ENCODE measurements at regions not wholly inside any gene's neighbourhood (a gene's known extent, or its start where the extent isn't known, plus 50 kb on each side); places are given as distances from the start of the nearest gene placed in this dataset.
"Not testable (repeated sequence)": the region's sequence is repeated elsewhere in the genome, so short reads cannot be mapped to it uniquely, and the experiment has no call there.

DNA sequence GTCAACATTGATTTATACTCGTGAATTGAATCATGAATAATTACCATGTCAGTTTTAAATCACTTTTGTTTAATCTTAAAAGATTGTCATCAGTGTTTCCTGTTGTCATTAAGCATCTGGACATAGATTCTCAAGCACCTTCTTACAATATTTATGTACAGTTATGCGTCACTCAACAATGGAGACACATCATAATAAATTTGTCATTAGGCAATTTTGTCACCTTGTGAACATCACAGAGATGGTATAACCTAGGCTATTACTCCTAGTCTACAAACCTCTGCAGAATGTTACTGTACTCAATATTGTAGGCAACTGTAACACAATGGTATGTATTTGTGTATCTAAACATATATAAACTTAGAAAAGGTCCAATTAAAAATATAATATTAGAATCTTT is 2130.9 kb upstream of the PCDH20 start:
- DNase-seq (ENCODE audit: low spot score): no peak

DNA sequence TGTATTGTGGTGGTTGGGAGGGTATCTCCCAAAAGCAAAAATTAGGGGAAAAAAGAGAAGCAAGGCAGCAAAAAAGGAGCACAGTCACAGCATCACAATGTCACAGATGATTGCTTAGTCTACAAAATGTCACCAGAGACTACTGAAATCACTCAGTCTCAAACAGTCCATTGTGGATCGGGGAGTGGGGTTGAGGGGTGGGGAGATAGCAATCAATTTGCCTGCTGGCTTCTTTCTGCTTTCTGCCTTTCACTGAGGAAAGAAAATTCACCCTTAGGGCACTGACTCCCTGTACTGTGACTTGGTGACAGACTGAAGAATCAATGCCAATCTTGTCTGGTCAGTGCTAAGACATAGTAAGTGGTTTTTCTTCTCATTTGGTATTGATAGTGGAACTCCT is 2127.1 kb upstream of the PCDH20 start:
- no peak for DNase-seq (ENCODE audit: low spot score)

DNA sequence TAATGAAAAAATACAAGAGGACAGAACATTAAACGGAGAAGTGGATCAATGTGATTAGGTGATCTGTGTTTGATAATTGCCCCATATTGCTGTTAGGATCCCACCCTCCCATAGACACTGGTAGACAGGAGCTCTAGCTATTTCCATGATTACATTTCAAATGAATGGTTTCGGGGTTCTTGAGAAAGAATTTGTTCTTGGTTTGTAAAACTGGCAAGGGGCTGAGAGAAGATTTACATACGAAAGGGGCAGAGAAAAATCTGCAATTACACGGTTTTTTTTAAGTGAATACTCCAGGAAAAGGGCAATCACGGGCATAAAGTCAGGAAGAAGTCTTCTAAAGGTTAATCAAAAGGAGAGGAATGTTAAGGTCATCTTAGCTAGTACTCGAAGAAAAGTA is 2125.7 kb upstream of the PCDH20 start:
- DNase-seq (ENCODE audit: low spot score): no peak

DNA sequence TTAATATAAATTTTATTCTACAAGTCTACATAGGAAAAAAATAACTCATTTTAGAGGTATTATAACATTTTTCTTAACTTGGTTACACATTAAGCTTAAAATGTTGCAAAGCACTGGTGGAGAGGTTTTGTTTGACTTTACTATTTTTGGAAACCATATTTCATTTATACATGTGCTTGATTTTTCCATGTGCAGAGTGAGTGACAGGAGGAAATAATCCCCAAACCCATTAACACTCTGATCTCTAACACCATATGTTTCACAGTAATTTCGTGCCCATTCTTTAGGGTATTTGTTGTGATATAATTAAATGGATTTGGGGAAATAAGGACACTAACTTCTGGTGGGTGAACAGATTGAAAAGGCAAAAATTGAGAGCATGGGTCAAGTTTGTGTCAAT is 2124.4 kb upstream of the PCDH20 start:
- DNase-seq (ENCODE audit: low spot score): no peak

DNA sequence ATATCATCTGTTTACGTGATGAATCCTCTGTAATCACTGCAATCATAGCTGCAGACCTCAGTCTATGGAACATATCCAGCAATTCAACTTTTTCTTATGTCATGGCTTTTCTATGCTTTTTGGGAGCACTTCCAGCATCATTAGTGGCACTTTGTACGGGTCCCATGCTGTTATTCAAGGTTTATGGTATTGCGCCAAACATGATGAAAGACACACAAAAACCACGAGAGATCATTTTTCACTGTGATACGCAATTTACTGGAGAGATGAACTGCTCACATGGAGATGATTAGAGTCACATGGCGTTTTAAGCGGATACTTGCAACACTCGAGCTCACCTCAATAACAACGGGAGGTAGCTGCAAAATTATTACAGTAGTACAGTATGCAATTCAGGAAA is 2101.7 kb upstream of the PCDH20 start:
- no peak for DNase-seq (ENCODE audit: low spot score)

DNA sequence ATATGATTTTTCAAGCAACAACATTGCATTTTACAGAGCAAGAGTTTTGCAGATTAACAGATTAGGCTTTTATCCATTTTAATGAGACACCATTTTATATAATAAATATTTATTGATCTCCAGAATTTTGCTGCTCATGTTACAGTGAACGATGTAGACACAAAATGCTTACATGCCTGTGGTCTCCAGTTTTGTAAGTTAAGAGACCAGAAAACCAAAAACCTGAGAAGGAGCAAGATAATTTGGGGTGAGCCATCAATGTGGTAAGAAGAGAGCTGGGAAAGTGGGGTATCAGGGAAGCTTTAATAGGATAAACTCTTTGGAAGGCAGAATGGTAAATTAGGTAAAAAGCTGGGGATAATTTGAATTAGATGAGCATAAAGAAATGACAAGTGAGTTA is 2100.5 kb upstream of the PCDH20 start:
- DNase-seq (ENCODE audit: low spot score): no peak

DNA sequence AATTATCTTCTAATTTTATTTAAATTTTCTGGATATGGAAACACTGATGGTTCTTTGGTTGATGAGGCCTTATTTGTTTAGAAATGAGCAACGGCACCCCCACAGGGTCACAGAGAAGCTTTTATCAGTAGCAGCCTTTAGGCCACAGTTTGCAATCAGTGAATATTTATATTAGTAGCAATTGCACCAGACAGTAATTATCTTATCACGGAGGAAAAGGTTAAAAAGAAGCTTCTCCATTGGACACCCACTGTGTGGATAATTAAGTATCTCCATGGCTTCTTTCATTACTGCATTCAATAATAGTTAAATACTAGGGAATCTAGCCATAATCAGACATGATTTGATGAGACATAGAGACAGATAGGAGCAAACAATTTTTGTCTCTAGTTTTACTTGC is 2099.2 kb upstream of the PCDH20 start:
- no peak for DNase-seq (ENCODE audit: low spot score)

DNA sequence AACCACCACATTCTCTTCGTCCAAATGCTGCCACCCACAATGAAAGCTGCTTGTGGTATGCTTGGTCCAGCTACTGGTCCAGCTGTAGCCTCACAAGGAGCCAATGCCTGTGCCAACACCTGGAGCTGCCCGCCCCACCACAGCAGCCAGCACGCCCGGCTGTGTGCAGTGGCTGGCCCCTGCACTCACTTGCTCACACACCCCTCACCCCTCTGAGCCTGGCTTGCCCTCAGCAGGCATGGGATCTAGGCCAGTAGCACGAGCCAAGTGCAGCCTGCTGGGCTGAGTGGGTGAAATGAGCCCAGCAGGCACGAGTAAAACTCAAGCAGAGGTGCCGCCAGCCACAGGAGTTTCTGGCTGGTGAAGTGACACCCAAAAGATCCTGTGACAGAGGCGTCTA is 2096.4 kb upstream of the PCDH20 start:
- no peak for DNase-seq (ENCODE audit: low spot score)

DNA sequence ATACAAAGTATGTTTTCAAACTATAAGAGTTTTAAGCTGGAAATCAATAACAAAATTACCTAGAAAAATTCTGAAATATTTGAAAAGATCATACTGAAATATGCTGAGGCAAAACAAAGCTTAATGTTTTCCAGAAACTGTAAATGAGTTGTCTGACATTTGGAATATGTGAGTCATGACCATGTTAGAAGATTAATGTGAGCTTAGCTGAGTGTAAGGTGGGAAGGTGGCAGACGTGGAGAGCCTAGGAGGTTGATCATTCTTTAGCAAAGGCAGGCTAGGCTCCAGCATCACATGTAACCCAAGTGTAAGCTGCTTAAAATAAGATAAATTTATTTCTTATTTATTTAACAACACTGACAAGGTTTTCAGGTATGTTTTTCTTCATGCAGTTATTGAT is 2086.1 kb upstream of the PCDH20 start:
- no peak for DNase-seq (ENCODE audit: low spot score)

DNA sequence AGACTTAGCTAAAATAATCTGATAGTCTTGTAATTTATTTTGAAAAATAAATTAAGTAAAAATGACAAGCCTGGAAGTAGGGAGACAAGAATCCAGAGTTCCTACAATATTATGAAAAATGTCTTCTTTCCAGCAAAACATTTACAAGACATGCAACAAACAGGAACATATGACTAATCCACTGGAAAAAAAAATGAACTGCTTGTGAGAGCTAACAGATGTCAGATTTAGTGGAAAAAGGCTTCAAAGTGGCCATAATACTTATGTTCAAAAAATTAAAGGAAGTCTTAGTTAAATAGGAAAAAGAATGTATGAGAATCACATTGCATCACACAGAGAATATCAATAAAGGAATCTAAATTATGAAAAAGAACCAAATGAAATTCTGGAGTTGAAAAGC is 2082.0 kb upstream of the PCDH20 start:
- DNase-seq (ENCODE audit: low spot score): no peak

DNA sequence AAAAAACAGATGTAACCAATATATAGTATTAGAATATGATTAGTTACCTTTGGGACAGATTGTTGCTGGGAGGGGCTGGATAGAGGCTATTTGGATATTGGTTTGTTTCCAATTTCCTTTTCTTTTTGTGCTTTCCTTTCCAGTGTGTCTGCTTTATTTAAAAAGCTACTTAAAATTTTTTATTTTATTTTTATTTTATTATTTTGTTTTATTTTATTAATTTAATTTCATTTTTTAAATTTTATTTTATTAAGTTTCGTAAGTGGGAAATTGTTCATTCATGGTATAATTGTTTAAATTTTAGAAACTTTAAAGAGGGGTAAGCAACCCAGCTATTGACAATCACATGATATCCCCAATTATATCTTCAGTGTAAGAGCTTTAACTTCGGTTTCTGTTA is 2077.0 kb upstream of the PCDH20 start:
- DNase-seq (ENCODE audit: low spot score): no peak

DNA sequence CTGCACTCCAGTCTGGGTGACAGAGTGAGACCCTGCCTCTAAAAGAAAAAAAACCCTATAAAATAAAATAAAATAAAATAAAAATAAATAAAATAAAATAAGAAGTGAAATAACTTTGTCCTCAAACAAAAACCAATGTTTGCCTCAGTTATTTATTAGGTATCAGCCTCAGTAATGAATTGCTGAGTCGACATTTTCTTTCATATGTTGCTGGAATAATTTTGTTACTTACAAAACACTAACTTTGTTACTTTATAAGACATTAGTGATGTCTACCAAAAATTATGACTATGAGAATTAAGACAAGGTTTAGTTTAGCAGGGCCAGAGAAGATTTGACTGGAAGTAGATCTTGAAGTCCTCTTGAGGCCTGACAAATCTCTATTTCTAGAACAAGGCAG is 2074.5 kb upstream of the PCDH20 start:
- no peak for DNase-seq (ENCODE audit: low spot score)

DNA sequence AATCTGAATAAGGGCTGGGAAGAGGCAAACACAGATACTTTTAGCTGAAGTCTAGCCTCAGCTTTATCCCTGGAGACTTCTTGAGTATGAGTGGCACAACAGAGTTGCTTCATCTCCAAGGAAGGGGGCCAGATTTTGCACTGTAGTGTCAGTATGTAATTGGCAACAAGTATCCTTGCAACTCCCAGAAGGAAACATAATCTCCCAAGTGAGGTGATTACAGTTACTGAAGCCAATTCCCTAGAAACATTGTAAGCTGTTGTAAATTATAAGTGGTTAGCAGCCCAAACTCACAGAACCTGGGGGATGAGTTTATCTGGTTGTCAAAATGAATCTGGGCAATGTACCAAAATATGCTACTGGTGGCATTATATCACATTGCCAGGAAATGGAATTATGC is 2065.7 kb upstream of the PCDH20 start:
- no peak for DNase-seq (ENCODE audit: low spot score)

DNA sequence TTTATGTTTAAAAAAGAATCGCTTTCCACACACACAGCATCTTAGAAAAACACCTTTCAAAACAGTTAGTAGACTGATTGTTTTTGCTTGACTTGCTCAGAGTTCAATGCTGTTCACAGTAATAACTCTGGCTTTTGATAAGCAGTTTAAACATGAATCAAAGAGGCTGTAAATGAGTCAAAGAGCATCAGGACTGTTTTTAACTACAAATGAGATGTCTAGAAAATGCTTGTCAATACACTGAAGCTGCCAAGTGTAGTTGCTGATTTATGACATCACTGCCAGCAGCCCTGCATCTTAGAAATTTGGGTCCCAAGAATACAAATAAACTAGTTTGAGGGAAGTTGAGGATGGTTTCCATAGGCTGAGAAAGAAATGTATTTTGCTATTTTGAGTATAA is 2057.1 kb upstream of the PCDH20 start:
- no peak for DNase-seq (ENCODE audit: low spot score)

DNA sequence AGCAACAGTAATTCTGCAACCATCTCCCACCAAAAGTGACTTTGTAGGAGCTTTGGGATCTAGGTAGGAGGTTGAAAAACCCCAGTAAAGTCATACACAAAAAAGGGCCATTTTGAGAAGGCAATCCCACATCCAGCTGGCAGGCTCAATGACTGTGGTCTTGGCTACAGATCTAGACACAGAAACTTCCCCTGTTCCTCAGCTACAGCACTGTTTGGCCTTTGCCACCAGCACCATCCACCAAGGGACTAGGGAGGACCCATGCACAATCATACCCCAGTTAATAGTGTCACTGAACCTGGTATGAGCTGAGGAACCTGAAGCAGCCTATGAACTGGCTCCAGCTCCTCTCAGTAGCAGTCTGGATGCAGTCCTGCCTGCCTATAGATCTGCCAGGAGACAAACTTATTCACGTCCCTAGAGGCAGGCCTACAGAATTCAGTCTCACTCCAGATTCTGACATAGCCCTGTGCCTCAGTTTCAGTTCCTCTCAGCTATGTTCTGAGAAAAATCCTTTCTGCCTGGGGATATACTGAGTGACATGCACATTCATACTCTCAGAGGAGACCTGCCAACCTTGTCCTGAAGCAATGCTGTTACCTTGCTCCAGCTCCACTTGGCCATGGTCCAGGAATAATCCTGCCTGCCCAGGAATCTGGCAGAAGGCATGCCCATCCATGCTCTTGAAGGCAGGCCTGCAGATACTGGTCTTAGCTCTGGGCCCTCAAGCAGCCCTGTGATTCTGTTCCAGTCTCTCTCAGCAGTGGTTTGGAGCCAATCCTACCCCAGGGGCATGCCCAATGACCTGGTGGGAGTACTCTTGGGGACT is 2048.3 kb upstream of the PCDH20 start:
- no peak for DNase-seq (ENCODE audit: low spot score)

DNA sequence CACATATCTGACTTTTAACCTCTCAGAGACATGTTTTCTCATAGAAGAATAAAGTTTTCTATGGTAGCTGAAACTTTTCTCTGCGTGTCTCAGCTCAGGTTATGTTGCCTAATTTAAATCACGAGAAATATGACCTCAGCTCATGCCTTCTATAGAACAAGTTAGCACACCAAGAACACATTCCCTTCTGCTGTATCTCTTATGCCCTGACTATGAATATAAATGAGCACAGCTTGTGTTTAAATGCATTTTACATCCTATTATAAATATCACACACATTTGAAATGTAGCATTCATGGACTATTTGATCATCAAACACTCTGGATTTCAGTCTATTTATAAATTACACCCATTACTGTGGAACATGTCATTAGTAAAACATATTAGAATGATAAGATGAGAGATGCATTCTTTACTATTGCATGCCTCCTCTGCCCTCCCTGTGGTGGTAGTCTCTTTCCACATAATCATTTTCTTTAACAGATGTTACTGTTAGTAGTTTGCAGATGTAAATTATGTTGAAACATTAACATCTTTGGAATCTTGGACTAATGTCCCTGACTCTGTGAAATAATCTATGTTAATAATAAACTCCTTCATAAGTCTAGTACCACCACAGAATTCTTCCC is 2044.9 kb upstream of the PCDH20 start:
- no peak for DNase-seq (ENCODE audit: low spot score)

DNA sequence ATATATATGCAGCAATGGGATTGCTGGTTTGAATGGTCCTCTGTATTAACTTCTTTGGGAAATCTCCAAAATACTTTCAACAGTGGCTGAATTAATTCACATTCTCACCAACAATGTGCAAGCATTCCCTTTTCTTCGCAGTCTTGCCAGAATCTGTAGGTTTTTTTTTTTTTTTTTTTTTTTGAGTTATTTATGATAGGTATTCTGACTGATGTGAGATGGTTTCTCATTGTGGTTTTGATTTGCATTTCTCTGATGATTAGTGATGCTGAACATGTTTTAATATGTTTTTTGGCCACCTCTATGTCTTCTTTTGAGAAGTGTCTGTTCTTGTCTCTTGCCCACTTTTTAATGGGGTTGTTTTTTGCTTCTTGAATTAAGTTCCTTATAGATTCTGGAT is 2041.5 kb upstream of the PCDH20 start:
- DNase-seq (ENCODE audit: low spot score): no peak

DNA sequence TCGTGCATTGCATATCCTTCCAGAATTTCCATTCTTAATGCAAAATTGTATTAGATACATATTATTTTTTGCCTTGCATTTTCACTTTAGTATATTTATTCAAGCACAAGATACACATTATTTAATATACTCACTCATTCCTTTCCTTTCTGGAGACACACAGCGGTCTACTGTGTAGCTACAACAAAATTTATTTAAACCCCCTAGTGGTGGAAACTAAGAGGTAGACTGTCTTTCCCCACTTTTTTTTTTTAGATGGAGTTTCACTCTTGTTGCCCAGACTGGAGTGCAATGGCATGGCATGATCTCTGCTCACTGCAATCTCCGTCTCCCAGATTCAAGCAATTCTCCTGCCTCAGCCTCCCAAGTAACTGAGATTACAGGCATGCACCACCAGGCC is 2040.3 kb upstream of the PCDH20 start:
- no peak for DNase-seq (ENCODE audit: low spot score)

DNA sequence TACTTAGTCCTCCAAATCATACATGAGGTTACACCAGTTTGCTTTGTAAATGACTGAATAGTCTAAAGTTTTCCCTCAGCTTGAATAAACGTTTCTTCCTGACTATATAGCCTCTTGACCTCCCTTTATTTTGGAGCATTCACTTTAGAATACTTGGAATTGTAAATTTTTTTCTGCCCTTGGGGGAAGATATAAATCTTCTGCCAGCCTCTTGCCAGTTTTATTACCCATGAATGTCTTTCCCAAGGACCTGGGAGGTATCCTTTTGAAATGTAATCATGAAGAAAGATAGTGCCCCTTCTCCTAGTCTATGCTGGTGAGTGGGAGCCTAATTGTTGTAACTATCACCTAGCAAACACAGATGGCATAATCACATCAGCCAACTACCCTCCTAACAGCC is 2033.9 kb upstream of the PCDH20 start:
- no peak for DNase-seq (ENCODE audit: low spot score)

DNA sequence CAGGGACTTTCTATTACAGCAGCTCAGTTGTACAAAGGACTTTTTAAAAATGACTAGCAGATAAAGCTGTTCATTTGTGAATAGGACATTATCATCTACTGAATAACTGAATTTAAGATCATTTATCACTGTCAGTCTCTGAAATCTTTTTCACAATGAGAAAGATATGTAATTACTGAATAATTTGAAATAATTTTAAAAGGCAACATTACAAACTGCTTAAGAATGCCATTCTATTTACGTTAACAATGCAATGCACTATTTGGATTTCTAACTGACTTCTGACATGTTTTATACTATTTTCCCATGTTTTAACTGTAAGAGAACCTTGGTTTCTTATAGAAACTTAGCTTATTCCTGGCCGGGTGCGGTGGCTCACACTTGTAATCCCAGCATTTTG is 2033.0 kb upstream of the PCDH20 start:
- DNase-seq (ENCODE audit: low spot score): no peak

DNA sequence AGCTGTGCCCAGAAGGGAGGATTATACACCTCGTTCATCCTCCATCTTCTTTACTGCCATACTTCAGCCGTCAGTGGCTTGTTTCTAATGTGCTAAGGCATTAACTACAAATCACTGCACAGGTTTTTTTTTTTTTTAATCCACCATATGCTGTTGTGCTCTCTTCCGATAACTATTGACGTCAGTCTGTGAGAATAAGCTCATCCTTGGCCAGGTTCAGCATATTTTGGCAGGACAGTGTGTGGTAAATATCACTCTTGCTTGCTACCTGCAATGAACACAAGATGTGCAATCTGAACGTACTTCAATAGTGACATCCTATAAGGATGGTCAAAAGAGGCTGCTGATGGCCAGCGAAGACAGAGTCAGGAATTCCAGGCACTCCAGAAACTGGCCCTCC is 2030.7 kb upstream of the PCDH20 start:
- DNase-seq (ENCODE audit: low spot score): no peak

DNA sequence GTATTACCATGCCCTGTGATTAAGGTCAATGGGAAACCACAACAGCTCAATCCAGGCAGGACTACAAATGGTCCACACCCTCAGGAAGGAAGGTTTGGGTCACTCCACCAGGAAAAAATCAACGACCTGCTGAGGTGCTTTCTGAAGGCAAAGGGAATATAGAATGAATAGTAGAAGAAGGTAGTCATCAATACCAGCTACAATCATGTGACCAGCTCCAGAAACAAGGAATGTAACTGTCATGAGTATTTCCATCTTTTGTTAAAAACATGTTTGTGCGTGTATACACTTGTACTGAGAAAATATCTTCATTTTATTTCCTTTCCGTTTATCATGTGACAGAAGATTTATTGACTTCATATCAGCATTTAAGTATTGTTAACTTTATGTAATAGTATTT is 2028.6 kb upstream of the PCDH20 start:
- DNase-seq (ENCODE audit: low spot score): not testable (repeated sequence)

DNA sequence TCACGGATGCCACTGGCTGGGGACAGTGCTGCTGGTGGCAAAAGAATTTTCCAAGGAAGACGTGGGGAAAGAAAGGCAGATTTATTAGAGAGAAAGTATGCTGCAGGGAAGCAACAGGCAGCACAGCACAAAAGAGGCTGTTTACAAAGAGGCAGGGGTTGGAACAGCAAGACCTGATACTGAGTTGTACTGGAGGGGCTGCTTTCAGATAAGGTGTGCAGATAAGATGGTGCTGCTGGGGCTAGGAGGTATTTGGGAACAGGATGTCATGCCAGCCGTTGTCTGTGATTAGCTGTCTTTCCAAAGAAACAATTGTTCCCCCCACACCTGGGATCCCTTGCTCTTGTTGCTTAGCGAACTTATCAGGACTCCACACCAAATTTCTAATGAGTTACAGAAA is 2023.3 kb upstream of the PCDH20 start:
- no peak for DNase-seq (ENCODE audit: low spot score)

DNA sequence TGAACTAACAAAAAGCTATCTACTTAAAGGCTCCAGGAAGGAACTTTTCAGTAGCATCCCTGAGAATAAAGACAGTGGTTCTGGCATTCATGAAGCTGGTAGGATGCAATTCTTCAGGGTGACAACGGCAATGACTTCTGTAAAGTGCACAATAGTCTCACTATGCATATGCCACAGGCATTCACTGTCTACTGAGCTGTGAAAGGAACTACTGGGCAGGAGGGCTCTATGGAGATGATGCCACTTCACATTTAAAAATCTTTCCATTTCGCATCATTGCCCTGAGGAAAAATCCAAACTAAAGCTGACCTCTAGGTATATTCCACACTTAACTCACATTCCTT is 2020.6 kb upstream of the PCDH20 start:
- DNase-seq (ENCODE audit: low spot score): no peak
